GM18505 (cell line): ENCODE measurements at regions not wholly inside any gene's neighbourhood (a gene's known extent, or its start where the extent isn't known, plus 50 kb on each side); places are given as distances from the start of the nearest gene placed in this dataset.

Experiments used
- ATAC-seq: cut with Tn5 transposase; IDR thresholded peaks from one replicate; pipeline ENCODE4 v1.9.1; 2021; ENCODE audit not compliant: unreplicated experiment
- POLR2A ChIP-seq: IDR thresholded peaks from 4 replicates; pipeline ENCODE4 v1.6.1; 2011; ENCODE audit warnings: borderline replicate concordance; ENCODE audit not compliant: insufficient read depth, insufficient read length; ENCODE audit errors: extremely low read depth

DNA sequence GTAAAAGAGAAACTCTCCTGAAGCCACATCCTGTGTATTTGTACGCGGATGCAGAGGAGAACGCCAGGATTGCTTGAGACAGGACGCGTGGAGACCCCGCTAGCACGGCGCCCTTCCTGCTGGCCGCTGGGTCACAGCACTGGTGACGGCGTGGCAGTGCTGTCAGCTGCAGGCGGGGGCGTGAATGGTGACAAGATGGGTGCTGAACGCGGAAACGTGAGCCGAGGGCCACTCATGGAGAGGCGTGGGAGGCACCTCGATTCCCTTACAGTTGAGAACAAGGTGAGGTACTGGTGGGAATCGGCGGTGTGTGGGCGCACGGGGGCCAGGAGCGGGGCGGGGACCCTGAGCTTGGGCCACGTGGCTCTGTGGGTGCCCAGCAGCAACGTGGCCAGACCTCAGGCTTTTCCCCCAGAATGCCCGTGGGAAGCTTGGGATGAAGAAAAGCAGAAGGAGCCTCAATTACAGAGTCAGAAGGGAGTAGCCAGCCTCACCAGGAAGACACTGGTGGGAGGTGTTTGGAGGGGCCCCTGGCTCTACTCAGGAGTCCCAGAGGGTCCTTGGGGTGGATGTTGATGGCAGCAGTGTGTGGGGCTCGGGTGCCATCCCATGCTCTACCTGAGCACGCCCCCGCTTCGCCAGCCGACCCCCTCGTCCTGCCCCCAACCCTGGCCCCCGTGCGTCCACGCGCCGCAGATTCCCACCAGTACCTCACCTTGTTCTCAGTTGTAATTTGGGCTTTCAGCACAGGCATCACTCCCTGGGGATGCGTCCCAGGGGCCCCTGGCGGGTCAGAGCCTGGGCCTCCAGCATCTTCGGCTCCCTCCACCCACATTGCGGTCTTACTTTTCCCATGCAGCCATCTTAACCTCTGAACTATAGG, 208.4 kb upstream of the TCERG1L start:
- ATAC-seq = no peak
- no peak for TF ChIP-seq POLR2A

- ATAC-seq = no peak
- TF ChIP-seq POLR2A = no peak
Measured at GRCh38 chr10:131531265-131532190, 220.0 kb upstream of the TCERG1L start.

GRCh38 chr10:131532291-131532690, 220.8 kb upstream of the TCERG1L start:
- no peak for ATAC-seq
- TF ChIP-seq POLR2A = no peak

DNA sequence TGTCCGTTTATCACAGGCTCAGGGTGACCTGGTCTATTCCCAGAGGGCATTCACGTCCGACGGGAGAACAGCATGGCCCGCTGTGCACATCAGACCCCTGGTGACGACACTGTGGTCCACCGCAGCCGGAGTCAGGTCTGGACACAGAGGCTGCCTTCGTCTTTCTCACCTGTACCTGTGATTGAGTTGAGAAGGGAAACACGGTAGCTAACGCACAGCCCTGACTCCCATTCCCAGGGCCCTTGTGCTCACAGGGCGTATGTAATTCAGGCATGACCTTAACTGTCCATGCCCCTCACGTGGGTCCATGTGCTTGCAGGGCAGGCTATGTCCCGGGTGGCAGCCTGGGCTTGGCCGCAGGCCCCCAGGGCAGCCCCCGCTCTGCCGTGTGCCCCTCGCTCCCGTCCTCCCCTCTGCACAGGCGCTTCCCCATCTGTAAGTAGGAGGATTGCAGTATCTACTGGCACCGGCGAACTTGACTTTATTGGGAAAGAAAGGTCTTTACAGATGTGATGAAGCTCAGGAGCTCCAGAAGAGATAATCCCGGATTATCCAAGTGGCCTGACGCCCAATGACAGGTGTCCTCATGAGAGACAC, 221.3 kb upstream of the TCERG1L start:
- no peak for ATAC-seq
- TF ChIP-seq POLR2A = no peak

DNA sequence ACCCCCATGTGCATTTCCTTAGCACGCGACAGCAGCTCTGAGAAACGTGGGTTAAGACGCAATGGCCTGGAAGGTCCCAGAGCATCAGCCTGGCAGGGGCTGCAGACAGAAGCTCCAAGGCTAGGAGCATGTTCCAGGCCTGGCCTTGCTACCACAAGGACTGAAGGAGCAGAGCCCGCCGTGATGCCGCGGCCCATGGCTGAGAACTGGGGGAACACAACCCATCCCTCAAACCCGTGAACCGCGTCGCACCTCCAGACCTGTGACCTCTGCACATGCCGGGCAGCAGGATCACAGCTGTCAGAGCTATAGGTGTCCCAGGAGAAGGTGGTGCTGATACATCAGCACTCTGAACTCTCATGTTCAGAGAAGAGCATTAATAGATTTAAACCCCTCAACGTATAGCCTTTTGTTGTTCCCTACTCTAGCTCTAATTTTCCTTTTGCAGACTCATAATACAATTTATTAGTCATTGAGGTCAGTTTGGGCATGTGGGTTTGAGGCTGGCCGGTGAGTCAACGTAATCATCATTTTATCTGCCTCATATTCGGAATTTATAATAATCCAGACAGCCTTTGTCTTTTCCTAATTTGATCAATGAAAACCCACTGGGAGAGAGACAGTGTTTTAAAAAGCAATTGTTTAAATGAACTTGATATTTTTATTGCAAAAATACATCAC, 222.5 kb upstream of the TCERG1L start:
- no peak for ATAC-seq
- no peak for TF ChIP-seq POLR2A

DNA sequence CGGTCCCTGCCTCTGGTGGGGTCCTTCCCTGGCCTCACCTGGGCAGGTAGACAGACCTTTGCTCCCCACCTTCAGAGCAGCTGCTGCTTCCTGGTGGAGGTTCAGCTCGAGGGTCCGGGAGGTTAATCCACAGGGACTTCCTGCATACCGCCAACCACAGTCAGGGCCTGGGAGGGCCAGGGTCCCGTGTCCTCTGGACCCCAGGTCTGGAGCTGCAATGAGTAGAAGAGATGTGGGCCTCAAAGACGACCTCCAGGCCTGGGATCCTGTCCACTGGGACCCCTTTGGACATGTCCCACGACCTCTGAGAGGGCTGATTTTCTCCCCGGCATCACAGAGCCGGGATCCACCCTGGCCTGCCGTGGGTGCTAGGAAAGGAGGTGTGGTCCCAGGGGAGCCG, 223.3 kb upstream of the TCERG1L start:
- no peak for TF ChIP-seq POLR2A
- ATAC-seq = no peak

DNA sequence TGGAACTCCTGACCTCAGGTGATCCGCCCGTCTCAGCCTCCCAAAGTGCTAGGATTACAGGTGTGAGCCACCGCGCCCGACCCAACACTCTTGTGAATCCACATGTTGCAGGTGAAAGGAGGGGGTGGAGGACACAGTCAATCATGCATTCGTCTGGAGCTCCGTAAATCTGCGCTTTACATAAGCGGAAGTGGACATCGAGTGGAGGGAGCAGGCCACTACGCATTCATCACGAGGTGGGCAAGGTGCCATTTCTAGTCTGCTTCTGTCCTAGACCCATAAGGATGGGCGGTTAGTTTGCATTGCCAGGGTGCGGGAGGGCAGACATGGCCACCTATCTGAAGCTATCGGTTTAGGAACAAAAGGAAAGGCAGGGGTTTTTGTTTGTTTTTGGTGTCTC, 225.2 kb upstream of the TCERG1L start:
- ATAC-seq = no peak
- TF ChIP-seq POLR2A = no peak

GRCh38 chr10:131537281-131537680, 225.8 kb upstream of the TCERG1L start:
- ATAC-seq = no peak
- TF ChIP-seq POLR2A = no peak

- ATAC-seq = no peak
- no peak for TF ChIP-seq POLR2A
Measured at GRCh38 chr10:131544495-131544894, 233.0 kb upstream of the TCERG1L start.

- no peak for ATAC-seq
- TF ChIP-seq POLR2A = no peak
Measured at GRCh38 chr10:131546086-131546810, 234.7 kb upstream of the TCERG1L start.

GRCh38 chr10:131547129-131547799, 235.7 kb upstream of the TCERG1L start:
- no peak for ATAC-seq
- TF ChIP-seq POLR2A = no peak

GRCh38 chr10:131548176-131548575, 236.7 kb upstream of the TCERG1L start:
- TF ChIP-seq POLR2A = no peak
- no peak for ATAC-seq
